Prostate gland (tissue), 2 donors: ENCODE measurements at regions not wholly inside any gene's neighbourhood (a gene's known extent, or its start where the extent isn't known, plus 50 kb on each side); places are given as distances from the start of the nearest gene placed in this dataset.

Source experiments
- DNase-seq: peaks from one replicate; pipeline ENCODE4 v3.0.0-alpha.2; 2019; ENCODE audit warnings: low spot score
- H3K27ac ChIP-seq, 2 donors: fragments of 200-600 bp; sonication (generic); 2 replicates each; pipeline ENCODE4 v1.5.1; 2017 to 2019
- H3K27me3 ChIP-seq: fragments of 200-600 bp; sonication (generic); replicated peaks from 2 replicates; pipeline ENCODE4 v1.5.1; 2019; ENCODE audit not compliant: insufficient read depth
- H3K36me3 ChIP-seq, 2 donors: fragments of 200-600 bp; sonication (generic); 1 replicate in 1 of 2; 2 replicates in 1 of 2; pipeline versions ENCODE4 v1.5.1 to v1.8.1; 2017 to 2019
- H3K4me1 ChIP-seq: fragments of 200-600 bp; sonication (generic); replicated peaks from 2 replicates; pipeline ENCODE4 v1.5.1; 2019
- H3K4me3 ChIP-seq, 2 donors: fragments of 200-600 bp; sonication (generic); 2 replicates each; pipeline ENCODE4 v1.5.1; 2017 to 2019
- H3K9me3 ChIP-seq: fragments of 200-600 bp; sonication (generic); 2 replicates; pipeline ENCODE4 v1.5.1; 2017
- CTCF ChIP-seq, 4 experiments: fragments of 200-600 bp in 2 of 4; fragments of 450-650 bp in 2 of 4; sonication (generic) in 2 of 4; IDR thresholded peaks; 1 replicate in 3 of 4; 2 replicates in 1 of 4; pipeline ENCODE4 v1.5.1; 2016 to 2019; ENCODE audit warnings: antibody characterized with exemption in 4 of 4, mild to moderate bottlenecking in 2 of 4, moderate library complexity in 2 of 4
- POLR2A ChIP-seq: fragments of 450-650 bp; IDR thresholded peaks from one replicate; pipeline ENCODE4 v1.6.1; 2016; ENCODE audit warnings: antibody characterized with exemption, mild to moderate bottlenecking
- POLR2AphosphoS5 ChIP-seq: sonication (generic); formaldehyde crosslinking; IDR thresholded peaks from one replicate; pipeline ENCODE4 v1.6.1; 2017; ENCODE audit warnings: antibody characterized with exemption
- WGBS: methylation state at CpG from one replicate; pipeline ENCODE4 v1.1.5; 2018; 5-methylcytosine and 5-hydroxymethylcytosine counted together
- intact Hi-C: fragments of 100-400 bp; cut with DNase I; formaldehyde crosslinking; loops from one replicate; pipeline ENCODE4 v1.14.2; 2022

DNA sequence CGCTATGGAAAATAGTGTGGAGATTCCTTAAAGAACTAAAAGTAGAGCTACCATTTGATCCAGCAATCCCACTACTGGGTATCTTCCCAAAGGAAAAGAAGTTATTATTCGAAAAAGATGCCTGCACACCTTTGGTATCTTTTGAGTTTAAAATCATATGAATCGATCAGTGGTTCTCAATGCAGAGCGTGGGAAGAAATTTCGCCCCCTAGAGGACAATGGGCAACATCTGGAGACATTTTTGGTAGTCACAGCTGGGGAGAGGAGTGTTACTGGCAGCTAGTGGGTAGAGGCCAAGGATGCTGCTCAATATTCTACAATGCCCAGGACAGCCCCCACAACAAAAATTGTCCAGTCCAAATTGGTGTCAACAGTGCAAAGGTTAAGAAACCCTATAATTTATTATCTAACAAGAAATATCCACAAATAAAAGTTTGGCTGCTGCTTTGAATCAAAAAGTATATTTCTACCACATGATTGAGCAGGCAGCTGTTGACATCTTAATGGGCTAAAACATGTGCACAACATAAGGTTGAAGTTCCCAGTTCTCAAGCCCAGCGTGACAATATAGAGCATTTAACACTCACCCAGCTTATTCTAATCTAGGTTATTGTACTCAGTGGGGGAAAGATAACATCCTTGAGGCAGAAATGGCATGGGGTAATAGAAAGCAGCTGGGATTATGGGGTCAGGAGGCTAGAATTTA, 425.7 kb downstream of the LRATD1 start:
- intact Hi-C loops, result no loop called here
- DNase-seq, result no peak
- Histone ChIP-seq H3K27ac (no peak overlapping the region), H3K4me3 (no peak overlapping the region), H3K27me3 (no peaks in the 10 kb centered on the region), H3K4me1 (no peaks in the 10 kb centered on the region), H3K9me3 (no peaks in the 10 kb centered on the region), H3K36me3 (no peaks in the 10 kb centered on the region)
- no peak for TF ChIP-seq POLR2A
- no peak for TF ChIP-seq POLR2AphosphoS5
- TF ChIP-seq CTCF (IDR thresholded peaks at IDR 0.05), result no peak
- WGBS, result 84% methylated on average over 6 of the region's 6 CpGs

DNA sequence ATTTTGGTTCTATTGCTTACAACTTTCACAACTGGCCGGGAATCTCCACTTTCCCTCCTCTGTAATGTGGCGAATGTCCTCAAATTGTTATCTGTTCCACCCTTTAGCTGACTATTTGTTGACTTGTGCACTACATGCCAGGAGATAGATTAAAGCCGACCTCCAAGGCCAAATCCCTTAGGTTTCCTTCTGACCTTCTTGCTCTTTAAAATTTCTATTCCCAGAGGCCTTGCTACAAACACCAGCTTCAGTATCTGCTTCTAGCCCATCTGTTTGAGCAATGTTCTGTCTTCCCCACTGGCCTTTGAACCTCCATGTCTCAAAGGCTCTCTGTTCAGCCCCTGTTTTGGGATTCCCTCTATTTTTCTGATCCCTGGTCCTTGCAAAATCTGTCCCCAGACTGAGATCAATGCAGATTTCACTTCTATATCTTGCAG, 426.2 kb downstream of the LRATD1 start:
- H3K9me3 ChIP-seq, result no peaks in the 10 kb centered on the region
- WGBS, result 82% methylated on average over 3 of the region's 3 CpGs
- intact Hi-C loops, result no loop called here
- no peak overlapping the region for H3K4me3 ChIP-seq
- no peaks in the 10 kb centered on the region for H3K36me3 ChIP-seq
- no peak for TF ChIP-seq CTCF (IDR thresholded peaks at IDR 0.05)
- TF ChIP-seq POLR2AphosphoS5, result no peak
- TF ChIP-seq POLR2A, result no peak
- H3K4me1 ChIP-seq, result no peaks in the 10 kb centered on the region
- DNase-seq, result no peak
- no peak overlapping the region for H3K27ac ChIP-seq
- no peaks in the 10 kb centered on the region for H3K27me3 ChIP-seq

- H3K9me3 ChIP-seq, result no peaks in the 10 kb centered on the region
- intact Hi-C loops, result no loop called here
- WGBS, result 73% methylated on average over 10 of the region's 10 CpGs
- H3K4me3 ChIP-seq, result no peak overlapping the region
- TF ChIP-seq POLR2A, result no peak
- no peak for TF ChIP-seq CTCF (IDR thresholded peaks at IDR 0.05)
- no peak for TF ChIP-seq POLR2AphosphoS5
- no peak overlapping the region for H3K27ac ChIP-seq
- no peaks in the 10 kb centered on the region for H3K4me1 ChIP-seq
- no peaks in the 10 kb centered on the region for H3K27me3 ChIP-seq
- no peaks in the 10 kb centered on the region for H3K36me3 ChIP-seq
- no peak for DNase-seq
Observed at GRCh38 chr2:15059870-15060512, 427.5 kb downstream of the LRATD1 start.

- Histone ChIP-seq H3K27ac (no peak overlapping the region), H3K4me3 (no peak overlapping the region), H3K27me3 (no peaks in the 10 kb centered on the region), H3K36me3 (no peaks in the 10 kb centered on the region), H3K9me3 (no peaks in the 10 kb centered on the region), H3K4me1 (no peaks in the 10 kb centered on the region)
- TF ChIP-seq CTCF (IDR thresholded peaks at IDR 0.05) (no peak), POLR2A (no peak), POLR2AphosphoS5 (no peak)
- intact Hi-C loops, result no loop called here
- WGBS, result 100% methylated on average over 1 of the region's 1 CpG
- DNase-seq, result no peak
Observed at GRCh38 chr2:15061268-15061667, 428.8 kb downstream of the LRATD1 start.

DNA sequence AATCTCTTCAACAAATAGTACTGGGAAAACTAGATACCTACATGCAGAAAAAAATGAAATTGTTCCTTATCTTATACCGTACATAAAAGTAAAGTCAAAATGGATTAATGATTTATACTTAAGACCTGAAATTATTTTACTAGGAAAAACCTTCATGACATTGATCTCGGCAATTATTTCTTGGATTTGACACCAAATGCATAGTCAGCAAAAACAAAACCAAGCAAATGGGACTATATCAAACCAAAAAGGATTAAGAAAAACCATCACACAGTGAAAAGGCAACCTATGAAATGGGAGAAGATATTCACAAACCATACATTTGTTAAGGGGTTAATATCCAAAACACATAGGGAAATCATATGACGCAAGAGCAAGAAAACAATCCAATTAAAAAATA, 433.6 kb downstream of the LRATD1 start:
- intact Hi-C loops, result no loop called here
- H3K4me3 ChIP-seq, result no peak overlapping the region
- 96% methylated on average over 3 of the region's 3 CpGs for WGBS

More for the DNA sequence above, 433.6 kb downstream of the LRATD1 start:
- no peaks in the 10 kb centered on the region for H3K36me3 ChIP-seq
- H3K4me1 ChIP-seq, result no peaks in the 10 kb centered on the region
- no peak for TF ChIP-seq POLR2AphosphoS5
- no peak for TF ChIP-seq CTCF (IDR thresholded peaks at IDR 0.05)
- no peak for TF ChIP-seq POLR2A
- H3K27me3 ChIP-seq, result no peaks in the 10 kb centered on the region
- H3K27ac ChIP-seq, result no peak overlapping the region
- DNase-seq, result no peak
- no peaks in the 10 kb centered on the region for H3K9me3 ChIP-seq
